ENCODE measurements at regions not wholly inside any gene's neighbourhood (a gene's known extent, or its start where the extent isn't known, plus 50 kb on each side); places are given as distances from the start of the nearest gene placed in this dataset.

DNA sequence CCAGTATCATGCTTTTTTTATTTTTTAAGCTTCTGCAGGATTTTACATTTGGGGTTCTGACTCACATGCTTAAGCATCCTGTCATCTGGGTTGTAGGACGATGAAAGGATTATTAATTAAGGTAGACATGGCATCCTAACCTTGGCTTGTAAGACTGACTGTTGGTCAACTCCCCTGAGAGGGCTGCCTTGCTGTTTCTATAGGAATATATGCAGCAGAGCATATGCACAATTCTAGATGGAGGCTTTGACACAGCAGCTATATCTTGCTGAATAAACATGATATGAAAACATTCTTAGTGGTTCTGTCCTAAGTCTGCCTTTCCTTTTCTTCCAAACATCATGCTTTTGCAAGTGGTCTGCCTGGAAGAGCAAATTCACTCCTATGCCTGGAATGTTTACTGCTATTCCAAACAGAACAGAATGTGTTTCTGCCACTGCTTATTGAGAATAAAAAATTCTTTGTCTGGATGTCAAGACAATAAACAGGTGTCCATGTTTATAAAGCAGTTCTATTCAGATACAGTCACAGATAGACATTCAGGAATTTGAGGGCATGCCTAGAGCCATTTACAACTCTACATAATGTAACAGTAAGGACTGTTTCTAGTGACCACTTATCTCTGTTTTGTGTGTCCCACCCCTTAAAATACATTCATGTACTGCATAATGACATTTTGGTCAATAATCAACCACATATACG is 166.2 kb upstream of the PPP2R2B start:
- Histone ChIP-seq H3K9me3 (ENCODE audit: control insufficient read depth in 4 of 4, low read length in 3 of 4) (no peaks in the 10 kb centered on the region), H3K36me3 (ENCODE audit: control insufficient read depth in 4 of 4, insufficient read depth in 3 of 4, low read depth in 1 of 4, low read length in 3 of 4) (no peaks in the 10 kb centered on the region), H3K4me3 (ENCODE audit: low read depth in 1 of 3, low read length in 3 of 3) (no peak overlapping the region), H3K27ac (ENCODE audit: low read depth in 1 of 2, low read length in 2 of 2) (no peak overlapping the region), H3K4me1 (ENCODE audit: control insufficient read depth in 4 of 4, insufficient read depth in 4 of 4, low read length in 3 of 4) (no peaks in the 10 kb centered on the region), H3K27me3 (ENCODE audit: control insufficient read depth in 4 of 4, insufficient read depth in 4 of 4, low read length in 3 of 4) (peaks cover 0 to 7% (median 0%) of the 10 kb centered on the region in 4 donors), H3K9ac (ENCODE audit: low read depth in 1 of 2, low read length in 2 of 2) (no peak overlapping the region)
- 63% methylated on average over 2 of the region's 2 CpGs for WGBS
- DNase-seq (ENCODE audit: low spot score), result no peak
- TF ChIP-seq GABPA (IDR thresholded peaks at IDR 0.05 in 1 of 2, conservative IDR thresholded peaks at IDR 0.05 in 1 of 2) (no peak), TAF1 (conservative IDR thresholded peaks at IDR 0.05) (no peak), HNF4A (conservative IDR thresholded peaks at IDR 0.05) (no peak), YY1 (IDR thresholded peaks at IDR 0.05) (no peak), ATF3 (IDR thresholded peaks at IDR 0.05) (no peak), CTCF (IDR thresholded peaks at IDR 0.05; ENCODE audit: low read depth, low read length, missing input control) (no peak)
- TF ChIP-seq, protein P1, sequence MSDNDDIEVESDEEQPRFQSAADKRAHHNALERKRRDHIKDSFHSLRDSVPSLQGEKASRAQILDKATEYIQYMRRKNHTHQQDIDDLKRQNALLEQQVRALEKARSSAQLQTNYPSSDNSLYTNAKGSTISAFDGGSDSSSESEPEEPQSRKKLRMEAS (IDR thresholded peaks at IDR 0.05), result no peak

DNA sequence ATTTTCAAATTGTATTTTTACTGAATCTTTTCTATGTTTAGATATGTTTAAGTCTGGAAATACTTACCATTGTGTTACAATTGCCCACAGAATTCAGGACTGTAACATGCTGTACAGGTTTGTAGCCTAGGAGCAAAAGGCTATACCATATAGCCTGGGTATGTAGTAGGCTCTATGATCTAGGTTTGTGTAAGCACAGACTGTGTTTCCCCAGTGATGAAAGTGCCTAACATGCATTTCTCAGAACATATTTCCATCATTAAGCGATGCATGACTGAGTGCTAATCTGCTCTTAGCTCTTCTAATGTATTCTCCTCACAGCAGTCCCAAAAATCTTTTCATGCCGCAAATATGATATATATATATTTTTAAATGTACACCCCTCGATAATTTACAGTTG is 166.7 kb upstream of the PPP2R2B start:
- no peaks in the 10 kb centered on the region for H3K9me3 ChIP-seq (ENCODE audit: control insufficient read depth in 4 of 4, low read length in 3 of 4)
- 93% methylated on average over 3 of the region's 3 CpGs for WGBS

GRCh38 chr5:147046281-147046680 is 167.7 kb upstream of the PPP2R2B start:
- H3K9me3 ChIP-seq (ENCODE audit: control insufficient read depth in 4 of 4, low read length in 3 of 4), result no peaks in the 10 kb centered on the region
- peaks cover 0 to 9% (median 0%) of the 10 kb centered on the region in 4 donors for H3K27me3 ChIP-seq (ENCODE audit: control insufficient read depth in 4 of 4, insufficient read depth in 4 of 4, low read length in 3 of 4)
- no peaks in the 10 kb centered on the region for H3K4me1 ChIP-seq (ENCODE audit: control insufficient read depth in 4 of 4, insufficient read depth in 4 of 4, low read length in 3 of 4)
- WGBS, result 69% methylated on average over 1 of the region's 1 CpG
- H3K4me3 ChIP-seq (ENCODE audit: low read depth in 1 of 3, low read length in 3 of 3), result no peak overlapping the region
- no peaks in the 10 kb centered on the region for H3K36me3 ChIP-seq (ENCODE audit: control insufficient read depth in 4 of 4, insufficient read depth in 3 of 4, low read depth in 1 of 4, low read length in 3 of 4)
- no peak for DNase-seq (ENCODE audit: low spot score)
- H3K27ac ChIP-seq (ENCODE audit: low read depth in 1 of 2, low read length in 2 of 2), result no peak overlapping the region
- no peak overlapping the region for H3K9ac ChIP-seq (ENCODE audit: low read depth in 1 of 2, low read length in 2 of 2)
- TF ChIP-seq ATF3 (IDR thresholded peaks at IDR 0.05) (no peak), YY1 (IDR thresholded peaks at IDR 0.05) (no peak), CTCF (IDR thresholded peaks at IDR 0.05; ENCODE audit: low read depth, low read length, missing input control) (no peak), JUND (IDR thresholded peaks at IDR 0.05) (no peak), REST (IDR thresholded peaks at IDR 0.05) (no peak), TAF1 (conservative IDR thresholded peaks at IDR 0.05) (no peak), EGR1 (IDR thresholded peaks at IDR 0.05; ENCODE audit: low read depth in 2 of 2) (no peak), ZBTB33 (IDR thresholded peaks at IDR 0.05) (no peak), FOXA2 (IDR thresholded peaks at IDR 0.05) (no peak), HNF4G (IDR thresholded peaks at IDR 0.05) (no peak), RXRA (IDR thresholded peaks at IDR 0.05) (no peak)
- TF ChIP-seq, protein P1 (IDR thresholded peaks at IDR 0.05), result no peak

More for the DNA sequence above, 166.7 kb upstream of the PPP2R2B start:
- no peak for TF ChIP-seq RAD21 (IDR thresholded peaks at IDR 0.05)
- TF ChIP-seq JUND (IDR thresholded peaks at IDR 0.05), result no peak
- no peak for TF ChIP-seq TAF1 (conservative IDR thresholded peaks at IDR 0.05)
- TF ChIP-seq SP1 (IDR thresholded peaks at IDR 0.05), result no peak
- TF ChIP-seq YY1 (IDR thresholded peaks at IDR 0.05), result no peak
- H3K4me3 ChIP-seq (ENCODE audit: low read depth in 1 of 3, low read length in 3 of 3), result no peak overlapping the region
- no peak overlapping the region for H3K9ac ChIP-seq (ENCODE audit: low read depth in 1 of 2, low read length in 2 of 2)
- peaks cover 0 to 7% (median 0%) of the 10 kb centered on the region in 4 donors for H3K27me3 ChIP-seq (ENCODE audit: control insufficient read depth in 4 of 4, insufficient read depth in 4 of 4, low read length in 3 of 4)
- no peak overlapping the region for H3K27ac ChIP-seq (ENCODE audit: low read depth in 1 of 2, low read length in 2 of 2)
- DNase-seq (ENCODE audit: low spot score), result no peak
- no peaks in the 10 kb centered on the region for H3K4me1 ChIP-seq (ENCODE audit: control insufficient read depth in 4 of 4, insufficient read depth in 4 of 4, low read length in 3 of 4)
- no peaks in the 10 kb centered on the region for H3K36me3 ChIP-seq (ENCODE audit: control insufficient read depth in 4 of 4, insufficient read depth in 3 of 4, low read depth in 1 of 4, low read length in 3 of 4)
